ENCODE measurements at regions not wholly inside any gene's neighbourhood (a gene's known extent, or its start where the extent isn't known, plus 50 kb on each side); places are given as distances from the start of the nearest gene placed in this dataset.

DNA sequence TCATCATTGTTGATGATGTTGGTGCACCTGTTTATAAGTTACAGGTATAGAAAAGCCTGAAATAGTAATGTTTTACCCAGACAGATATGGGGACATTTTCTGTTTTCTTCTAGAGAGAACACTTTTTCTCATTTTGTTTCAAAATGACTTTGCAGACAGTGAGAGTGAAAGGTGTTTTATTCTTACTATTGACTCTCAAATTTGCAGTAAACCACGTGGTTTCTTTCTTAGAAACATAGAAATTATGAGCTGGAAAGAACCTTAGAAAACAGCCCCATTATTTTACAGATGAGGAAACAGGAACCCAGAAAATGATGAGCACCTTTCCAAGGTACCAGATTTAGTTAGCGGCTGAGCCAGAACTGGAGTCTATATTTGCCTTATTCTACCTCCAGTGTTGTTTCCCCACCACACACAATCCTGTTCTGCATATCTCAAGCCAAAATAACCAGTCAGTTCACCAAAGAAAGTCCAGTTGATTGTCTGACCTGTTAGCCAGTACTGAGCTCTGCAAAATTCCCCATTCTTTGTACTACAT lies 138.9 kb upstream of the AHR start:
- no peaks in the 10 kb centered on the region for H4K20me1 ChIP-seq (ENCODE audit: insufficient read depth, low read length)
- H3K36me3 ChIP-seq (replicated peaks; ENCODE audit: insufficient read depth, low read length): no peaks in the 10 kb centered on the region
- no peak overlapping the region for H3K9ac ChIP-seq (ENCODE audit: low read length)
- H3K79me2 ChIP-seq (ENCODE audit: low read length): no peaks in the 10 kb centered on the region
- 0 out of 2 replicates have a peak, but pooled peaks cover 8% of the 10 kb centered on the region for H3F3A ChIP-seq (ENCODE audit: insufficient read depth, low read length)
- TF ChIP-seq, protein P1, sequence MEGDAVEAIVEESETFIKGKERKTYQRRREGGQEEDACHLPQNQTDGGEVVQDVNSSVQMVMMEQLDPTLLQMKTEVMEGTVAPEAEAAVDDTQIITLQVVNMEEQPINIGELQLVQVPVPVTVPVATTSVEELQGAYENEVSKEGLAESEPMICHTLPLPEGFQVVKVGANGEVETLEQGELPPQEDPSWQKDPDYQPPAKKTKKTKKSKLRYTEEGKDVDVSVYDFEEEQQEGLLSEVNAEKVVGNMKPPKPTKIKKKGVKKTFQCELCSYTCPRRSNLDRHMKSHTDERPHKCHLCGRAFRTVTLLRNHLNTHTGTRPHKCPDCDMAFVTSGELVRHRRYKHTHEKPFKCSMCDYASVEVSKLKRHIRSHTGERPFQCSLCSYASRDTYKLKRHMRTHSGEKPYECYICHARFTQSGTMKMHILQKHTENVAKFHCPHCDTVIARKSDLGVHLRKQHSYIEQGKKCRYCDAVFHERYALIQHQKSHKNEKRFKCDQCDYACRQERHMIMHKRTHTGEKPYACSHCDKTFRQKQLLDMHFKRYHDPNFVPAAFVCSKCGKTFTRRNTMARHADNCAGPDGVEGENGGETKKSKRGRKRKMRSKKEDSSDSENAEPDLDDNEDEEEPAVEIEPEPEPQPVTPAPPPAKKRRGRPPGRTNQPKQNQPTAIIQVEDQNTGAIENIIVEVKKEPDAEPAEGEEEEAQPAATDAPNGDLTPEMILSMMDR (IDR thresholded peaks at IDR 0.05; ENCODE audit: low read length): no peak
- no peak overlapping the region for H3K4me3 ChIP-seq (ENCODE audit: low read length)
- H3K27me3 ChIP-seq (replicated peaks; ENCODE audit: insufficient read depth, low read length): no peaks in the 10 kb centered on the region
- H3K27ac ChIP-seq (ENCODE audit: low read length): no peak overlapping the region
- H2AFZ ChIP-seq (ENCODE audit: low read length): no peak overlapping the region
- H3K9me2 ChIP-seq (replicated peaks; ENCODE audit: insufficient read depth, low read length): no peaks in the 10 kb centered on the region
- no peak for DNase-seq
- no peaks in the 10 kb centered on the region for H3K9me3 ChIP-seq (replicated peaks; ENCODE audit: insufficient read depth, low read length)
- H3K4me1 ChIP-seq (ENCODE audit: low read length): no peaks in the 10 kb centered on the region
- no peak overlapping the region for H3K4me2 ChIP-seq (ENCODE audit: low read depth, low read length)

DNA sequence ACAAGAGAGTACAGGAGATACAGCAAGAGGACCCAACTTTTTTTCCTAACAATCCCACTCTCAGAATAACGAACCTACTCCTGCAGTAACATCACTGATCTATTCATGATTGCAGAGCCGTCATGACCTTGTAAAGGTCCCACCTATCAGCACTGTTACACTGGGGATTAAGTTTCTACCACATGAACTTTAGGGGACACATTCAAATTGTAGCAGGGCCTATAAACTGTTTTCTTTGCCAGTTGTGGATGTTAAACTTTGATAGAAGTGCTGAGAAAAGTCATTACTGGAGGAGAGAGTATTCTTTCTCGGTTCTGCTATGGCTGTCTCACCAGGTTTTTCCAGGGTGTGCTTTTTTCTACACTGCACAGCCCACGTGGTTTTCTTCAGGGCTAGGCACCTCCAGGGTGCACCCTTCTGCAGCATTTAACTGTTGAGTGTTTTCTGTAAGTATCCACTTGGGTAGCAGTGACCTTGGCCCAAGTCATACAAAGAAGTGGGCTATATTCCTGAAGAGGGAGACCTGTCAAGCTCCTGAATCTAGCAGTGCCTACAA lies 131.6 kb upstream of the AHR start:
- H3K9me3 ChIP-seq (replicated peaks; ENCODE audit: insufficient read depth, low read length): no peaks in the 10 kb centered on the region
- H3K27me3 ChIP-seq (replicated peaks; ENCODE audit: insufficient read depth, low read length): no peaks in the 10 kb centered on the region
- no peaks in the 10 kb centered on the region for H3F3A ChIP-seq (ENCODE audit: insufficient read depth, low read length)
- DNase-seq: no peak
- no peaks in the 10 kb centered on the region for H4K20me1 ChIP-seq (ENCODE audit: insufficient read depth, low read length)
- H3K79me2 ChIP-seq (ENCODE audit: low read length): no peaks in the 10 kb centered on the region
- H3K4me1 ChIP-seq (ENCODE audit: low read length): no peaks in the 10 kb centered on the region
- no peak overlapping the region for H2AFZ ChIP-seq (ENCODE audit: low read length)
- H3K27ac ChIP-seq (ENCODE audit: low read length): no peak overlapping the region
- no peak overlapping the region for H3K4me3 ChIP-seq (ENCODE audit: low read length)
- no peaks in the 10 kb centered on the region for H3K9me2 ChIP-seq (replicated peaks; ENCODE audit: insufficient read depth, low read length)
- TF ChIP-seq, protein P1 (IDR thresholded peaks at IDR 0.05; ENCODE audit: low read length): no peak
- no peak overlapping the region for H3K9ac ChIP-seq (ENCODE audit: low read length)
- H3K4me2 ChIP-seq (ENCODE audit: low read depth, low read length): no peak overlapping the region
- no peaks in the 10 kb centered on the region for H3K36me3 ChIP-seq (replicated peaks; ENCODE audit: insufficient read depth, low read length)

DNA sequence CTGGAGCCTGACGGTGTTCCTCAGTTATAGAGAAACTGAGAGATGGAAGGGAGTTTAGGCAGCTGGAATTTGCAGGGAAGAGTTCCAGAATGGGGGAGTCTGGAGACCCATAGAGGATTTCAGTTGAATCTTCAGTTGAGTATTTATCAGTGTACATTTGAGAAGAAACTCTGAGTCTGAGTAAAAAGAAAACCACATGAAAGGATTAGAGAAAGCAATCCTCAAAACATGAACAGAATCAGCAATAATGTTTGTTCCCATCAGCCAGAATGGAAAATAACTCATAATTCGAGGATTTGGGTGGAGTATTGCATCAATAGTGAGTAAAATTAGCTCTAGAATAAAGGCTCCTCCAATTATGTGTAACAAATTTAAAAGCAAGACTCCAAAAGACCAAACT lies 130.0 kb upstream of the AHR start:
- H2AFZ ChIP-seq (ENCODE audit: low read length): no peak overlapping the region
- H3K36me3 ChIP-seq (replicated peaks; ENCODE audit: insufficient read depth, low read length): no peaks in the 10 kb centered on the region
- H3K4me2 ChIP-seq (ENCODE audit: low read depth, low read length): no peak overlapping the region
- H3K9ac ChIP-seq (ENCODE audit: low read length): no peak overlapping the region
- H3K27me3 ChIP-seq (replicated peaks; ENCODE audit: insufficient read depth, low read length): no peaks in the 10 kb centered on the region
- no peak overlapping the region for H3K4me3 ChIP-seq (ENCODE audit: low read length)
- H3F3A ChIP-seq (ENCODE audit: insufficient read depth, low read length): no peaks in the 10 kb centered on the region
- H3K79me2 ChIP-seq (ENCODE audit: low read length): no peaks in the 10 kb centered on the region
- no peaks in the 10 kb centered on the region for H3K9me3 ChIP-seq (replicated peaks; ENCODE audit: insufficient read depth, low read length)
- H3K9me2 ChIP-seq (replicated peaks; ENCODE audit: insufficient read depth, low read length): no peaks in the 10 kb centered on the region
- H4K20me1 ChIP-seq (ENCODE audit: insufficient read depth, low read length): no peaks in the 10 kb centered on the region
- TF ChIP-seq, protein P1 (IDR thresholded peaks at IDR 0.05; ENCODE audit: low read length): no peak
- TF ChIP-seq EZH2 (optimal IDR thresholded peaks at IDR 0.05; ENCODE audit: low read depth, low read length) (no peak), EZH2phosphoT487 (IDR thresholded peaks at IDR 0.05; ENCODE audit: low read length) (no peak)
- H3K27ac ChIP-seq (ENCODE audit: low read length): no peak overlapping the region
- no peak for DNase-seq
- H3K4me1 ChIP-seq (ENCODE audit: low read length): no peaks in the 10 kb centered on the region

All from MM.1S (cell line).